GM19023 (cell line): ENCODE measurements at regions not wholly inside any gene's neighbourhood (a gene's known extent, or its start where the extent isn't known, plus 50 kb on each side); places are given as distances from the start of the nearest gene placed in this dataset.

ENCODE experiments used
- ATAC-seq: cut with Tn5 transposase; IDR thresholded peaks from one replicate; pipeline ENCODE4 v1.9.1; 2021; ENCODE audit warnings: mild to moderate bottlenecking, moderate library complexity; ENCODE audit not compliant: unreplicated experiment

GRCh38 chr18:25658476-25658875 lies 306.5 kb upstream of the ZNF521 start:
- ATAC-seq: no peak

- ATAC-seq: no peak
Measured at GRCh38 chr18:25651553-25651952, 299.6 kb upstream of the ZNF521 start.

- no peak for ATAC-seq
Measured at GRCh38 chr18:25650201-25650941, 298.4 kb upstream of the ZNF521 start.

GRCh38 chr18:25648716-25649260 lies 296.8 kb upstream of the ZNF521 start:
- no peak for ATAC-seq

GRCh38 chr18:25647404-25647803 lies 295.4 kb upstream of the ZNF521 start:
- ATAC-seq: no peak

- ATAC-seq: no peak
Measured at GRCh38 chr18:25646971-25647370, 295.0 kb upstream of the ZNF521 start.

GRCh38 chr18:25639596-25639995 lies 287.6 kb upstream of the ZNF521 start:
- ATAC-seq: no peak

- ATAC-seq: no peak
Measured at GRCh38 chr18:25633563-25633962, 281.6 kb upstream of the ZNF521 start.

GRCh38 chr18:25630682-25631081 lies 278.7 kb upstream of the ZNF521 start:
- no peak for ATAC-seq

- no peak for ATAC-seq
Measured at GRCh38 chr18:25621682-25622081, 269.7 kb upstream of the ZNF521 start.

- ATAC-seq: no peak
Measured at GRCh38 chr18:25621144-25621543, 269.2 kb upstream of the ZNF521 start.

GRCh38 chr18:25614168-25614567 lies 262.2 kb upstream of the ZNF521 start:
- no peak for ATAC-seq

GRCh38 chr18:25612466-25612865 lies 260.5 kb upstream of the ZNF521 start:
- no peak for ATAC-seq

GRCh38 chr18:25608091-25608490 lies 256.1 kb upstream of the ZNF521 start:
- no peak for ATAC-seq

- no peak for ATAC-seq
Measured at GRCh38 chr18:25604894-25605597, 253.1 kb upstream of the ZNF521 start.

- ATAC-seq: no peak
Measured at GRCh38 chr18:25604196-25604893, 252.4 kb upstream of the ZNF521 start.

GRCh38 chr18:25599443-25599842 lies 247.5 kb upstream of the ZNF521 start:
- ATAC-seq: no peak

- no peak for ATAC-seq
Measured at GRCh38 chr18:25597476-25597875, 245.5 kb upstream of the ZNF521 start.

- no peak for ATAC-seq
Measured at GRCh38 chr18:25595274-25596060, 243.5 kb upstream of the ZNF521 start.

GRCh38 chr18:25594351-25594750 lies 242.4 kb upstream of the ZNF521 start:
- ATAC-seq: no peak
